GM12878 (cell line): ENCODE measurements at regions not wholly inside any gene's neighbourhood (a gene's known extent, or its start where the extent isn't known, plus 50 kb on each side); places are given as distances from the start of the nearest gene placed in this dataset.

Source experiments
- EZH2 ChIP-seq: IDR thresholded peaks from 2 replicates; pipeline ENCODE4 v1.6.1; 2012; ENCODE audit warnings: low read depth, mild to moderate bottlenecking, control low read depth, inconsistent platforms, low read length, borderline replicate concordance; ENCODE audit not compliant: control insufficient read depth
- RAD21 ChIP-seq: IDR thresholded peaks from 2 replicates; pipeline ENCODE4 v1.6.1; 2011; ENCODE audit warnings: mild to moderate bottlenecking, low read depth, low read length, moderate library complexity; ENCODE audit not compliant: insufficient read depth
- RFX5 ChIP-seq: IDR thresholded peaks from 2 replicates; pipeline ENCODE4 v1.6.1; 2011; ENCODE audit warnings: low read depth, low read length, improper control_type of control experiment
- SREBF1 ChIP-seq: IDR thresholded peaks from 2 replicates; pipeline ENCODE4 v1.6.1; 2012; ENCODE audit warnings: mild to moderate bottlenecking, low read length
- TF ChIP-seq, protein P1 (sequence below): IDR thresholded peaks from 2 replicates; pipeline ENCODE4 v1.6.1; 2012; ENCODE audit warnings: low read depth, low read length, improper control_type of control experiment

DNA sequence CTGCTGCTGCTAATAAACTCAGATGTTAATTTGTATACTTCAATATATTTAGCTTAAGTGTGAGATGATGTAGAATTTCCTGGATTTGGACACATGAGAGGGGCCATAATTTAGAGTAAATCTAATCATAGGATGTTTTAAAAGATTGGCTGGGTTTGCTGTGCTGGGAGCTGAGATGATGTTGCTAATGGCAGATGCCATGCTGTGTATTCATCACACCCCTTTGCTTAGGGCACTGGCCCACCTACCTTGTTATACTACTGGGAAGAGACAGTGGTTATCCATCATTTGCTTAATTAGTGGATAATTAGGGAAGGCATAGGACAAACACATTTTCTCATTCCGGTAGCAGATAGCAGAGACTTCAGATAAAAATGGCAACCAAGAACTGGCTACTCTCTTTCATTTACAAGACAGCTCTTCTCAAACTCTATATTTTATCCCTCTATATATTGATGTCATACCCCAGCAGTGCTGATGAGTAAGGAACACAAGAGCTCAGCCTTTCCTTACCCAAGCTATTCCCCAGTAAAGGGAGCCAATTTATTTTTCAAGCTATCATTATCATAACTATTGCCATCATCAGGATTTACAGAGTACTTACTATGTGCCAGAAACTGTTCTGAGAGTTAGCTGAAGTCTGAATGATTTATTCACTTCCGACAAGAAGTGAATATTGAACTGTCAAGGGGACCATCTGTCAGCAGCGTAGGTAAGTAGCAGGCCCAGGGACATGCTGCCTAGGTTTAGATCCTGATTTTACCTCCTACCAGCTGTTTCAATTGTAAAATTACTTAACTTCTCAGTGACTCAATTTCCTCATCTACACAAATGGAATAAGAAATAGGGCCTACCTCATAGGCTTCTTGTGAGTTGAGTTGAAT, 204.6 kb upstream of the FLRT2 start:
- TF ChIP-seq RAD21 (no peak), SREBF1 (no peak), RFX5 (no peak), EZH2 (no peak)
- TF ChIP-seq, protein P1, sequence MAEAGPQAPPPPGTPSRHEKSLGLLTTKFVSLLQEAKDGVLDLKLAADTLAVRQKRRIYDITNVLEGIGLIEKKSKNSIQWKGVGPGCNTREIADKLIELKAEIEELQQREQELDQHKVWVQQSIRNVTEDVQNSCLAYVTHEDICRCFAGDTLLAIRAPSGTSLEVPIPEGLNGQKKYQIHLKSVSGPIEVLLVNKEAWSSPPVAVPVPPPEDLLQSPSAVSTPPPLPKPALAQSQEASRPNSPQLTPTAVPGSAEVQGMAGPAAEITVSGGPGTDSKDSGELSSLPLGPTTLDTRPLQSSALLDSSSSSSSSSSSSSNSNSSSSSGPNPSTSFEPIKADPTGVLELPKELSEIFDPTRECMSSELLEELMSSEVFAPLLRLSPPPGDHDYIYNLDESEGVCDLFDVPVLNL, result no peak
